ENCODE measurements at regions not wholly inside any gene's neighbourhood (a gene's known extent, or its start where the extent isn't known, plus 50 kb on each side); places are given as distances from the start of the nearest gene placed in this dataset.

- Histone ChIP-seq H3K9ac (ENCODE audit: insufficient read depth, low read depth, low read length) (no peak overlapping the region), H3K9me3 (ENCODE audit: low read length) (no peaks in the 10 kb centered on the region), H3K36me3 (replicated peaks in 1 of 2; ENCODE audit: control insufficient read depth in 1 of 2, insufficient read depth in 2 of 2, low read length in 2 of 2) (no peaks in the 10 kb centered on the region), H3K27ac (ENCODE audit: extremely low read length, insufficient read depth, low read length) (no peak overlapping the region), H3K79me2 (ENCODE audit: insufficient read depth, low read length) (no peaks in the 10 kb centered on the region), H2AFZ (ENCODE audit: low read length) (no peak overlapping the region), H3K27me3 (ENCODE audit: control insufficient read depth in 1 of 2, insufficient read depth in 2 of 2, low read length in 2 of 2) (peaks cover 0 to under 1% of the 10 kb centered on the region in 2 experiments; a peak in 2 of 5 replicates), H3K4me3 (replicated peaks in 1 of 3; ENCODE audit: insufficient read depth in 1 of 3, low read depth in 2 of 3, low read length in 3 of 3) (no peak overlapping the region), H3K4me1 (ENCODE audit: insufficient read depth, low read length) (no peaks in the 10 kb centered on the region), H4K20me1 (ENCODE audit: insufficient read depth, low read length) (no peaks in the 10 kb centered on the region), H3K4me2 (ENCODE audit: low read depth, low read length) (no peak overlapping the region)
- intact Hi-C loops (cut with micrococcal nuclease; ENCODE audit: unreplicated experiment), result no loop called here
- ATAC-seq (no peak), FAIRE-seq (no peak), DNase-seq (ENCODE audit: low spot score) (no peak)
- CTCF ChIA-PET (ENCODE audit: low intra/inter-chr PET ratio, low total read pairs), result no interaction called here
- in situ Hi-C loops (cut with HindIII; ENCODE audit: extremely low pct_ligation_motif_present, low pct_unique_long_range_greater_than_20kb), result no loop called here
- BruUV-seq (replicated peaks), result no TSS peak
- 9% methylated on average over 3 of the region's 3 CpGs for WGBS (ENCODE audit: low lambda C conversion rate)
- POLR2A ChIA-PET, result no interaction called here
- TF ChIP-seq ZNF225 (CRISPR knock-in tag; IDR thresholded peaks at IDR 0.05) (no peak), ZBTB7A (CRISPR knock-in tag; IDR thresholded peaks at IDR 0.05) (no peak), REST (IDR thresholded peaks at IDR 0.05; ENCODE audit: borderline replicate concordance in 1 of 2, low read depth in 1 of 2, low read length in 2 of 2) (no peak), ZNF619 (CRISPR knock-in tag; IDR thresholded peaks at IDR 0.05) (no peak), ZNF724P (CRISPR knock-in tag; IDR thresholded peaks at IDR 0.05; ENCODE audit: borderline replicate concordance) (no peak), ISL2 (CRISPR knock-in tag; IDR thresholded peaks at IDR 0.05) (no peak), NFAT5 (CRISPR knock-in tag; IDR thresholded peaks at IDR 0.05) (no peak), NR2F2 (IDR thresholded peaks at IDR 0.05; ENCODE audit: borderline replicate concordance, low read depth) (no peak), MTF1 (CRISPR knock-in tag; IDR thresholded peaks at IDR 0.05) (no peak), AKNA (CRISPR knock-in tag; IDR thresholded peaks at IDR 0.05; ENCODE audit: borderline replicate concordance) (no peak), ZNF567 (CRISPR knock-in tag; IDR thresholded peaks at IDR 0.05; ENCODE audit: borderline replicate concordance) (no peak), ZNF343 (CRISPR knock-in tag; IDR thresholded peaks at IDR 0.05) (no peak)
These were observed 115.5 kb downstream of the DYRK2 start for GRCh38 chr12:67764055-67764454.
